ENCODE measurements at regions not wholly inside any gene's neighbourhood (a gene's known extent, or its start where the extent isn't known, plus 50 kb on each side); places are given as distances from the start of the nearest gene placed in this dataset.

DNA sequence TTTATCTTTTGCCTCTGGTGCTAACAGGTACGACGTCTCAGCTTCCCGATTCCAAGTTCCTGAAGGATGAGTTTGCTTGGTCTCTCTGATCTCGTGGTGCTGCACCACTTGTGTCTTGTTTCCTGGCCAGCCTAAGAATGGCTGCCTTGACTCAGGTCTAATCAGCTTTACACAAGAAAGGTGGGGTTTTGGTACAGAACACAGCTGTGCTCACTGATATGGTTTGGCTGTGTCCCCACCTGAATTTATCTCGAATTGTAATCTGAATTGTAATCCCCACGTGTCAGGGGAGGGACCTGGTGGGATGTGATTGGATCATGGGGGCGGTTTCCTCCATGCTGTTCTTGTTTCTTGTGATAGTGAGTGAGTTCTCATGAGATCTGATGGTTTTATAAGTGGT, 305.3 kb upstream of the NOCT start:
- H3K4me3 ChIP-seq (ENCODE audit: insufficient read depth, low read length) = no peak overlapping the region
- no peaks in the 10 kb centered on the region for H3K9me3 ChIP-seq (ENCODE audit: low read depth, low read length)
- no peak overlapping the region for H3K4me2 ChIP-seq (ENCODE audit: insufficient read depth, low read length)
- no peaks in the 10 kb centered on the region for H3K79me2 ChIP-seq (ENCODE audit: insufficient read depth, low read length)
- H3K27ac ChIP-seq (ENCODE audit: low read depth, low read length) = no peak overlapping the region
- DNase-seq (ENCODE audit: insufficient read length, low spot score, missing footprints) = no peak
- no peaks in the 10 kb centered on the region for H3K36me3 ChIP-seq (ENCODE audit: insufficient read depth, low read length)
- TF ChIP-seq CTCF (IDR thresholded peaks at IDR 0.05; ENCODE audit: extremely low read depth, low read depth, low read length) = no peak
- peaks cover 15% of the 10 kb centered on the region for H3K27me3 ChIP-seq (ENCODE audit: insufficient read depth, low read length)
- no peaks in the 10 kb centered on the region for H3K4me1 ChIP-seq (ENCODE audit: insufficient read depth, low read length)
- no peaks in the 10 kb centered on the region for H4K20me1 ChIP-seq (ENCODE audit: insufficient read depth, low read length)
- H2AFZ ChIP-seq (ENCODE audit: low read length) = no peak overlapping the region

- H3K4me1 ChIP-seq (ENCODE audit: insufficient read depth, low read length) = no peaks in the 10 kb centered on the region
- H3K4me2 ChIP-seq (ENCODE audit: insufficient read depth, low read length) = no peak overlapping the region
- H3K27ac ChIP-seq (ENCODE audit: low read depth, low read length) = no peak overlapping the region
- no peaks in the 10 kb centered on the region for H3K36me3 ChIP-seq (ENCODE audit: insufficient read depth, low read length)
- TF ChIP-seq CTCF (IDR thresholded peaks at IDR 0.05; ENCODE audit: extremely low read depth, low read depth, low read length) = no peak
- H4K20me1 ChIP-seq (ENCODE audit: insufficient read depth, low read length) = no peaks in the 10 kb centered on the region
- H3K27me3 ChIP-seq (ENCODE audit: insufficient read depth, low read length) = peaks cover 15% of the 10 kb centered on the region
- H3K4me3 ChIP-seq (ENCODE audit: insufficient read depth, low read length) = no peak overlapping the region
- H2AFZ ChIP-seq (ENCODE audit: low read length) = no peak overlapping the region
- no peaks in the 10 kb centered on the region for H3K79me2 ChIP-seq (ENCODE audit: insufficient read depth, low read length)
- no peaks in the 10 kb centered on the region for H3K9me3 ChIP-seq (ENCODE audit: low read depth, low read length)
- no peak for DNase-seq (ENCODE audit: insufficient read length, low spot score, missing footprints)
Observed at GRCh38 chr4:138709859-138710258, 305.7 kb upstream of the NOCT start.

DNA sequence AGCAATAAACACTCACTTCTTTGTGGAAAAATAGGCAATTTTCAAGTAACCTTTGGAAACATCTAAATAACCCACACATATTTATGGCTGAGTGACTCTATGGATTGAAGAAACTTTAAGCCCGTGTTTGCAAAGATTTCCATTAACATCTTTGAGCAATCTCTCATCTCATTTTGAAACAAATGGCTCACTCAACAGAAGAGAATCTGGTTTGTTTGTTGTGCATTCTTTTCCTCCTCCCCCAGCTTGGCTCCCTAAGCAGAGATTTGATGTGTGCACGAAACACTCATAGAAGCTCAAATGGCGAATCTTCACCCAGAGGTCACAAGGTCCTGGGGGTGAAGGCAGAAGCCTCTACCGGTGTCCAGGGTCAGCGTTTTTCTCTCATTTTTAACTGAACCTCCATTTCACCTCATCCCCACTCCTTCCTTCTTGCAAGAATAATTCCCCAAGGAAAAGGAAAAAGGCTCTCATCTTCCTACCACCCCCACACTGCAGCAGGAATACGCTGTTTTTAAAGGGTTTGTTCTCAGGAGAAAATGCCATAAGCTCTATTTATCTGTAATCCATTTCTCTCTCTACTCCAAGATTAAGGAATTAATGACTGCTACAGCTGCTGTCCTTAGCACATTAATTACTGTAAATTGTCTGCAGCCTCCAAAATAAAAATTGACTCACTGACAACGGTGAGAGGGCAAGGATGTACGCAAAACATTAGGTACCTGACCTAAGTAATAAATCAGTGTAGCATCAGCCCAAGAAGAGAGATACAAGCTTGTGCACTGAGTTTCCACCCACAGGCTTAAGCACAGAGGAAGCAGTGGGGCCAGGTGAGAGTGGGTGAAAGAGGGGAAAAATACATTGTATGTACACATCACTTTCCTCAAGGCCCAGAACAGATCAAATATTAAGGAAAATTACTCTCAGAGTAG, 307.6 kb upstream of the NOCT start:
- Histone ChIP-seq H3K27me3 (ENCODE audit: insufficient read depth, low read length) (peaks cover 15% of the 10 kb centered on the region), H3K4me1 (ENCODE audit: insufficient read depth, low read length) (no peaks in the 10 kb centered on the region), H3K4me3 (ENCODE audit: insufficient read depth, low read length) (no peak overlapping the region), H3K36me3 (ENCODE audit: insufficient read depth, low read length) (no peaks in the 10 kb centered on the region), H3K79me2 (ENCODE audit: insufficient read depth, low read length) (no peaks in the 10 kb centered on the region), H3K27ac (ENCODE audit: low read depth, low read length) (no peak overlapping the region), H4K20me1 (ENCODE audit: insufficient read depth, low read length) (no peaks in the 10 kb centered on the region), H3K4me2 (ENCODE audit: insufficient read depth, low read length) (no peak overlapping the region), H3K9me3 (ENCODE audit: low read depth, low read length) (no peaks in the 10 kb centered on the region), H2AFZ (ENCODE audit: low read length) (no peak overlapping the region)
- TF ChIP-seq CTCF (IDR thresholded peaks at IDR 0.05; ENCODE audit: extremely low read depth, low read depth, low read length) = no peak
- DNase-seq (ENCODE audit: insufficient read length, low spot score, missing footprints) = no peak

DNA sequence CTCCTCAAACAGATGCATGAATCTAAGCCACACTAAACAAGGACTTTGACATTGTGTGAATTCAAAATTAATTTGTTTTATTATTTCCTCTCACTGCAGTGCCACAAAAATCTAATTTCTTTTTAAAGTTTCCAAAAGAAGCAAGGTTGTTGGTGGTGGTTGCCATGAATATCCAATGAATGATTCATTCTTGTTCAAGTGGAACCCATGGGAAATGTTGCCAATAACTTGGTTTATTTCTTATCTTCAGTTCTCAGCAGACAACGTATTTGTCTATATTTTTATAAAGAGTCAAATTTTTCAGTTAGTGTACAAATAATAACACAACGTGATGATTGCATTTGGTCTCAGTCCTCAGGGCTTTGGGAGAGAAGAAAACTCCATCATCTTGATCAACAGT, 309.4 kb upstream of the NOCT start:
- no peak for DNase-seq (ENCODE audit: insufficient read length, low spot score, missing footprints)
- H4K20me1 ChIP-seq (ENCODE audit: insufficient read depth, low read length) = no peaks in the 10 kb centered on the region

More for the DNA sequence above, 309.4 kb upstream of the NOCT start:
- no peak for TF ChIP-seq CTCF (IDR thresholded peaks at IDR 0.05; ENCODE audit: extremely low read depth, low read depth, low read length)
- Histone ChIP-seq H2AFZ (ENCODE audit: low read length) (no peak overlapping the region), H3K27ac (ENCODE audit: low read depth, low read length) (no peak overlapping the region), H3K4me3 (ENCODE audit: insufficient read depth, low read length) (no peak overlapping the region), H3K79me2 (ENCODE audit: insufficient read depth, low read length) (no peaks in the 10 kb centered on the region), H3K4me1 (ENCODE audit: insufficient read depth, low read length) (no peaks in the 10 kb centered on the region), H3K36me3 (ENCODE audit: insufficient read depth, low read length) (no peaks in the 10 kb centered on the region), H3K27me3 (ENCODE audit: insufficient read depth, low read length) (peaks cover 17% of the 10 kb centered on the region), H3K4me2 (ENCODE audit: insufficient read depth, low read length) (no peak overlapping the region), H3K9me3 (ENCODE audit: low read depth, low read length) (no peaks in the 10 kb centered on the region)
